Osteocyte (in vitro differentiated cells): ENCODE measurements at regions not wholly inside any gene's neighbourhood (a gene's known extent, or its start where the extent isn't known, plus 50 kb on each side); places are given as distances from the start of the nearest gene placed in this dataset.

ENCODE experiments used
- DNase-seq: peaks from one replicate; pipeline ENCODE4 v3.0.0; 2021; ENCODE audit warnings: mixed read lengths; ENCODE audit not compliant: unreplicated experiment; ENCODE audit errors: extremely low spot score
- H3K27ac Mint-ChIP-seq: one replicate; pipeline ENCODE4 v1.8.0; 2021; ENCODE audit warnings: mild to moderate bottlenecking, mixed read lengths; ENCODE audit not compliant: unreplicated experiment
- H3K27me3 Mint-ChIP-seq: one replicate; pipeline ENCODE4 v1.8.0; 2021; ENCODE audit warnings: mixed read lengths; ENCODE audit not compliant: unreplicated experiment
- H3K36me3 Mint-ChIP-seq: one replicate; pipeline ENCODE4 v1.8.0; 2021; ENCODE audit warnings: mixed read lengths; ENCODE audit not compliant: unreplicated experiment
- H3K4me1 Mint-ChIP-seq: one replicate; pipeline ENCODE4 v1.8.0; 2021; ENCODE audit warnings: mixed read lengths; ENCODE audit not compliant: unreplicated experiment
- H3K4me3 Mint-ChIP-seq: one replicate; pipeline ENCODE4 v1.8.0; 2021; ENCODE audit warnings: mild to moderate bottlenecking, moderate library complexity, mixed read lengths; ENCODE audit not compliant: unreplicated experiment
- H3K9me3 Mint-ChIP-seq: one replicate; pipeline ENCODE4 v1.8.0; 2021; ENCODE audit warnings: mixed read lengths; ENCODE audit not compliant: unreplicated experiment
- CTCF ChIP-seq: fragments of 200-600 bp; sonication (generic); IDR thresholded peaks from 2 replicates; pipeline ENCODE4 v1.5.0; 2021; ENCODE audit warnings: antibody characterized with exemption, mild to moderate bottlenecking, moderate library complexity

GRCh38 chr6:27076116-27076515, 171.4 kb upstream of the PRSS16 start:
- Mint-ChIP-seq H3K27ac (no peak overlapping the region), H3K36me3 (no peaks in the 10 kb centered on the region)

GRCh38 chr6:27078734-27079357, 168.7 kb upstream of the PRSS16 start:
- H3K4me3 Mint-ChIP-seq, result peak overlapping the region; percentile 38
- peak; percentile 85 for TF ChIP-seq CTCF
- no peak overlapping the region for H3K27ac Mint-ChIP-seq
- no peak for DNase-seq
- H3K27me3 Mint-ChIP-seq, result peaks cover 70% of the 10 kb centered on the region
- H3K9me3 Mint-ChIP-seq, result no peaks in the 10 kb centered on the region
- H3K36me3 Mint-ChIP-seq, result no peaks in the 10 kb centered on the region
- H3K4me1 Mint-ChIP-seq, result peaks cover 2% of the 10 kb centered on the region

More at GRCh38 chr6:27076116-27076515, 171.4 kb upstream of the PRSS16 start:
- no peaks in the 10 kb centered on the region for H3K9me3 Mint-ChIP-seq
- peaks cover 53% of the 10 kb centered on the region for H3K27me3 Mint-ChIP-seq
- DNase-seq, result no peak
- no peak for TF ChIP-seq CTCF
- H3K4me3 Mint-ChIP-seq, result no peak overlapping the region
- peaks cover 2% of the 10 kb centered on the region for H3K4me1 Mint-ChIP-seq

- Mint-ChIP-seq H3K4me3 (no peak overlapping the region), H3K4me1 (peaks cover 2% of the 10 kb centered on the region), H3K27me3 (peaks cover 71% of the 10 kb centered on the region), H3K27ac (no peak overlapping the region), H3K9me3 (no peaks in the 10 kb centered on the region), H3K36me3 (no peaks in the 10 kb centered on the region)
- TF ChIP-seq CTCF, result no peak
- no peak for DNase-seq
Observed at GRCh38 chr6:27081188-27081587, 166.3 kb upstream of the PRSS16 start.

GRCh38 chr6:27081931-27082330, 165.6 kb upstream of the PRSS16 start:
- Mint-ChIP-seq H3K27me3 (peaks cover 66% of the 10 kb centered on the region), H3K4me1 (peaks cover 2% of the 10 kb centered on the region), H3K9me3 (no peaks in the 10 kb centered on the region), H3K4me3 (no peak overlapping the region), H3K36me3 (no peaks in the 10 kb centered on the region), H3K27ac (no peak overlapping the region)
- no peak for TF ChIP-seq CTCF
- no peak for DNase-seq

GRCh38 chr6:27088068-27088467, 159.4 kb upstream of the PRSS16 start:
- DNase-seq, result no peak
- Mint-ChIP-seq H3K27me3 (peaks cover 56% of the 10 kb centered on the region), H3K9me3 (no peaks in the 10 kb centered on the region), H3K36me3 (no peaks in the 10 kb centered on the region), H3K4me3 (no peak overlapping the region), H3K27ac (no peak overlapping the region), H3K4me1 (peaks cover 10% of the 10 kb centered on the region)
- no peak for TF ChIP-seq CTCF
